SK-N-SH (cell line): ENCODE measurements at regions not wholly inside any gene's neighbourhood (a gene's known extent, or its start where the extent isn't known, plus 50 kb on each side); places are given as distances from the start of the nearest gene placed in this dataset.

Experiments
- CTCF ChIA-PET: fragments of 300-600, 350-600 bp; formaldehyde crosslinking; extraction: SDS; loops from one replicate; lab custom pipeline; 2021; lab: Yijun Ruan, JAX
- POLR2A ChIA-PET: fragments of 350-600 bp; sonication (Branson Sonifier 250); formaldehyde crosslinking; extraction: SDS; loops from one replicate; lab custom pipeline; 2020; ENCODE audit warnings: antibody characterized with exemption, inconsistent platforms; lab: Yijun Ruan, JAX
- DNase-seq: peaks from one replicate; pipeline ENCODE4 v3.0.0; 2012
- H2AFZ ChIP-seq: fragments of 200-600 bp; sonication (generic); 2 replicates; pipeline ENCODE4 v1.8.1; 2016; ENCODE audit warnings: antibody characterized with exemption, mild to moderate bottlenecking, low read depth
- H3F3A ChIP-seq: fragments of 200-600 bp; sonication (generic); replicated peaks from 2 replicates; pipeline ENCODE3; 2016; ENCODE audit warnings: antibody characterized with exemption, mild to moderate bottlenecking; ENCODE audit not compliant: insufficient read depth
- H3K27ac ChIP-seq, 2 experiments: fragments of 200-500 bp in 1 of 2; fragments of 200-600 bp in 1 of 2; sonication (Bioruptor generic) in 1 of 2; sonication (generic), shearing (Covaris generic) in 1 of 2; 2 replicates each; pipeline versions ENCODE4 v1.5.1 to v1.6.1; 2014 to 2016; ENCODE audit warnings: low read depth in 2 of 2, inconsistent platforms in 1 of 2, low read length in 1 of 2, mild to moderate bottlenecking in 1 of 2, mixed read lengths in 1 of 2
- H3K27me3 ChIP-seq: fragments of 200-600 bp; sonication (generic), shearing (Covaris generic); 2 replicates; pipeline ENCODE4 v1.6.1; 2016; ENCODE audit warnings: mixed run types; ENCODE audit not compliant: insufficient read depth
- H3K36me3 ChIP-seq, 2 experiments: fragments of 200-500 bp in 1 of 2; fragments of 200-600 bp in 1 of 2; sonication (Bioruptor generic) in 1 of 2; sonication (generic) in 1 of 2; replicated peaks in 1 of 2; 2 replicates each; pipeline versions ENCODE3 to v1.5.1; 2014 to 2016; ENCODE audit warnings: low read length in 1 of 2, mild to moderate bottlenecking in 1 of 2; ENCODE audit not compliant: insufficient read depth in 2 of 2, control insufficient read depth in 1 of 2
- H3K4me1 ChIP-seq, 2 experiments: fragments of 200-500 bp in 1 of 2; fragments of 200-600 bp in 1 of 2; sonication (Bioruptor generic) in 1 of 2; sonication (generic), shearing (Covaris generic) in 1 of 2; 2 replicates each; pipeline versions ENCODE4 v1.5.1 to v1.6.1; 2014 to 2016; ENCODE audit warnings: low read depth in 1 of 2, low read length in 1 of 2, mixed run types in 1 of 2; ENCODE audit not compliant: insufficient read depth in 2 of 2, control insufficient read depth in 1 of 2
- H3K4me2 ChIP-seq: fragments of 200-600 bp; sonication (generic), shearing (Covaris generic); 2 replicates; pipeline ENCODE4 v1.6.1; 2017; ENCODE audit warnings: mixed run types
- H3K4me3 ChIP-seq, 2 experiments: fragments of 200-500 bp in 1 of 2; fragments of 200-600 bp in 1 of 2; sonication (Bioruptor generic) in 1 of 2; sonication (generic), shearing (Covaris generic) in 1 of 2; 2 replicates each; pipeline versions ENCODE4 v1.5.1 to v1.8.1; 2014 to 2016; ENCODE audit warnings: low read depth in 2 of 2, inconsistent platforms in 1 of 2, low read length in 1 of 2, mild to moderate bottlenecking in 1 of 2, mixed read lengths in 1 of 2, moderate library complexity in 1 of 2
- H3K79me2 ChIP-seq: fragments of 200-600 bp; sonication (generic); 2 replicates; pipeline ENCODE4 v1.8.1; 2017; ENCODE audit warnings: mild to moderate bottlenecking; ENCODE audit not compliant: insufficient read depth
- H3K9ac ChIP-seq: fragments of 200-600 bp; sonication (generic); 2 replicates; pipeline ENCODE4 v1.6.1; 2017; ENCODE audit warnings: mixed run types
- H3K9me2 ChIP-seq: fragments of 200-600 bp; sonication (generic); 2 replicates; pipeline ENCODE4 v1.6.1; 2017; ENCODE audit warnings: mixed run types
- H3K9me3 ChIP-seq: fragments of 200-600 bp; sonication (generic); 2 replicates; pipeline ENCODE4 v1.6.1; 2017; ENCODE audit warnings: mixed run types, mild to moderate bottlenecking, moderate library complexity
- H4K20me1 ChIP-seq: fragments of 200-600 bp; sonication (generic); 2 replicates; pipeline ENCODE4 v1.6.1; 2017; ENCODE audit warnings: mild to moderate bottlenecking, mixed run types; ENCODE audit not compliant: insufficient read depth
- CHD2 ChIP-seq: fragments of 150-350 bp; IDR thresholded peaks from 2 replicates; pipeline ENCODE4 v1.6.1; 2018; ENCODE audit warnings: low read length; ENCODE audit not compliant: partially characterized antibody
- FOSL2 ChIP-seq: IDR thresholded peaks from 2 replicates; pipeline ENCODE4 v1.4.0; 2012; ENCODE audit warnings: low read depth, mild to moderate bottlenecking, moderate library complexity, borderline replicate concordance
- FOXM1 ChIP-seq: IDR thresholded peaks from 2 replicates; pipeline ENCODE4 v1.4.0; 2012; ENCODE audit warnings: low read depth, mild to moderate bottlenecking
- GABPA ChIP-seq: IDR thresholded peaks from 2 replicates; pipeline ENCODE4 v1.4.0; 2012; ENCODE audit warnings: low read depth, mild to moderate bottlenecking
- JUND ChIP-seq: IDR thresholded peaks from 2 replicates; pipeline ENCODE4 v1.4.0; 2012
- MAX ChIP-seq: IDR thresholded peaks from 2 replicates; pipeline ENCODE4 v1.4.0; 2012; ENCODE audit warnings: low read depth
- MXI1 ChIP-seq: IDR thresholded peaks from 2 replicates; pipeline ENCODE4 v1.6.1; 2012; ENCODE audit warnings: mild to moderate bottlenecking, low read depth, low read length, improper control_type of control experiment
- NFIC ChIP-seq: IDR thresholded peaks from 2 replicates; pipeline ENCODE4 v1.4.0; 2012; ENCODE audit warnings: borderline replicate concordance
- NRF1 ChIP-seq: IDR thresholded peaks from 2 replicates; pipeline ENCODE4 v1.6.1; 2012; ENCODE audit warnings: low read depth, mild to moderate bottlenecking, low read length
- PBX3 ChIP-seq: IDR thresholded peaks from 2 replicates; pipeline ENCODE4; 2012
- POLR2AphosphoS5 ChIP-seq: IDR thresholded peaks from 2 replicates; pipeline ENCODE4 v1.6.1; 2012; ENCODE audit warnings: low read depth, low read length
- RAD21 ChIP-seq: IDR thresholded peaks from 2 replicates; pipeline ENCODE4 v1.6.1; 2012; ENCODE audit warnings: mild to moderate bottlenecking, low read length
- REST ChIP-seq: IDR thresholded peaks from 2 replicates; pipeline ENCODE4 v1.6.1; 2012; ENCODE audit warnings: mild to moderate bottlenecking, low read depth, low read length, moderate library complexity
- RXRA ChIP-seq: IDR thresholded peaks from 2 replicates; pipeline ENCODE4 v1.4.0; 2012; ENCODE audit warnings: low read depth, mild to moderate bottlenecking, borderline replicate concordance
- SIN3A ChIP-seq: IDR thresholded peaks from 2 replicates; pipeline ENCODE4 v1.6.1; 2012; ENCODE audit warnings: low read depth, mild to moderate bottlenecking, low read length, moderate library complexity, borderline replicate concordance
- SMC3 ChIP-seq: IDR thresholded peaks from 2 replicates; pipeline ENCODE4 v1.6.1; 2012; ENCODE audit warnings: low read depth, low read length, improper control_type of control experiment
- TCF12 ChIP-seq: IDR thresholded peaks from 2 replicates; pipeline ENCODE4 v1.4.0; 2012
- TEAD4 ChIP-seq: IDR thresholded peaks from 2 replicates; pipeline ENCODE4 v1.4.0; 2012; ENCODE audit warnings: mild to moderate bottlenecking, borderline replicate concordance; ENCODE audit not compliant: insufficient read depth
- USF1 ChIP-seq: IDR thresholded peaks from 2 replicates; pipeline ENCODE4 v1.4.0; 2012; ENCODE audit warnings: low read depth, borderline replicate concordance
- YY1 ChIP-seq: IDR thresholded peaks from 2 replicates; pipeline ENCODE4 v1.4.0; 2012; ENCODE audit warnings: low read depth, mild to moderate bottlenecking
- WGBS: methylation state at CpG from one replicate; pipeline ENCODE4 v1.1.6; 2017; ENCODE audit warnings: low lambda C conversion rate; 5-methylcytosine and 5-hydroxymethylcytosine counted together

GRCh38 chr4:175350246-175350645, 432.1 kb downstream of the ADAM29 start:
- no peak overlapping the region for H3K9ac ChIP-seq
- no peaks in the 10 kb centered on the region for H4K20me1 ChIP-seq
- H3K9me3 ChIP-seq, result no peaks in the 10 kb centered on the region
- DNase-seq, result no peak
- H3K27ac ChIP-seq, result no peak overlapping the region
- peaks cover 5% of the 10 kb centered on the region; the same call in 1 of the 2 replicates for H3K27me3 ChIP-seq
- H2AFZ ChIP-seq, result no peak overlapping the region
- no peak for TF ChIP-seq TEAD4
- TF ChIP-seq FOXM1, result no peak
- TF ChIP-seq SMC3, result no peak
- no peak for TF ChIP-seq MXI1
- no peak for TF ChIP-seq POLR2AphosphoS5
- TF ChIP-seq PBX3, result no peak
- no peak for TF ChIP-seq YY1
- no peak for TF ChIP-seq NFIC
- no peak for TF ChIP-seq CHD2
- TF ChIP-seq RAD21, result no peak
- no peak for TF ChIP-seq USF1
- H3K9me2 ChIP-seq, result no peaks in the 10 kb centered on the region
- no peaks in the 10 kb centered on the region for H3F3A ChIP-seq
- no peaks in the 10 kb centered on the region for H3K79me2 ChIP-seq
- CTCF ChIA-PET, result no interaction called here
- H3K4me2 ChIP-seq, result no peak overlapping the region
- 27% methylated on average over 3 of the region's 3 CpGs for WGBS
- H3K4me3 ChIP-seq, result no peak overlapping the region
- H3K4me1 ChIP-seq, result no peaks in the 10 kb centered on the region
- no peaks in the 10 kb centered on the region for H3K36me3 ChIP-seq
- POLR2A ChIA-PET, result no interaction called here

GRCh38 chr4:175351473-175351872, 433.3 kb downstream of the ADAM29 start:
- Histone ChIP-seq H3K9ac (no peak overlapping the region), H3K27me3 (peaks cover 5% of the 10 kb centered on the region; the same call in 1 of the 2 replicates), H3K9me2 (no peaks in the 10 kb centered on the region), H3K4me2 (no peak overlapping the region), H4K20me1 (no peaks in the 10 kb centered on the region), H3K4me1 (no peaks in the 10 kb centered on the region), H3K27ac (no peak overlapping the region), H3K9me3 (no peaks in the 10 kb centered on the region), H2AFZ (no peak overlapping the region), H3F3A (no peaks in the 10 kb centered on the region), H3K36me3 (no peaks in the 10 kb centered on the region), H3K4me3 (no peak overlapping the region), H3K79me2 (no peaks in the 10 kb centered on the region)
- CTCF ChIA-PET, result no interaction called here
- WGBS, result 51% methylated on average over 2 of the region's 2 CpGs
- DNase-seq, result no peak
- POLR2A ChIA-PET, result no interaction called here
- TF ChIP-seq TCF12 (no peak), NRF1 (no peak), GABPA (no peak), FOSL2 (no peak), CHD2 (no peak), TEAD4 (no peak), MXI1 (no peak), RAD21 (no peak), POLR2AphosphoS5 (no peak), NFIC (no peak), PBX3 (no peak), MAX (no peak), JUND (no peak), USF1 (no peak), SIN3A (no peak), RXRA (no peak), REST (no peak)
